Spleen (tissue), 11 donors: ENCODE measurements at regions not wholly inside any gene's neighbourhood (a gene's known extent, or its start where the extent isn't known, plus 50 kb on each side); places are given as distances from the start of the nearest gene placed in this dataset.

Source experiments
- DNase-seq: peaks from one replicate; pipeline ENCODE4 v3.0.0-alpha.2; 2020
- H3K27ac ChIP-seq, 8 donors: fragments of 200-600 bp; sonication (generic) in 7 of 8; 1 replicate in 4 of 8; 2 replicates in 4 of 8; pipeline versions ENCODE4 v1.5.0 to v1.8.0; 2016 to 2021; ENCODE audit warnings: inconsistent platforms in 4 of 8, mild to moderate bottlenecking in 4 of 8, moderate library complexity in 1 of 8
- H3K27me3 ChIP-seq, 7 donors: fragments of 200-600 bp; sonication (generic) in 6 of 7; replicated peaks in 1 of 7; 1 replicate in 4 of 7; 2 replicates in 3 of 7; pipeline versions ENCODE4 v1.5.0 to v1.8.0; 2016 to 2021; ENCODE audit warnings: inconsistent platforms in 3 of 7, mild to moderate bottlenecking in 1 of 7
- H3K36me3 ChIP-seq, 6 donors: fragments of 200-600 bp; sonication (generic) in 5 of 6; 1 replicate in 4 of 6; 2 replicates in 2 of 6; pipeline versions ENCODE4 v1.5.0 to v1.8.0; 2016 to 2021; ENCODE audit warnings: inconsistent platforms in 2 of 6
- H3K4me1 ChIP-seq, 6 donors: fragments of 200-600 bp; sonication (generic) in 5 of 6; 1 replicate in 3 of 6; 2 replicates in 3 of 6; pipeline versions ENCODE4 v1.5.0 to v1.8.0; 2016 to 2021; ENCODE audit warnings: inconsistent platforms in 3 of 6
- H3K4me3 ChIP-seq, 8 donors: fragments of 200-600 bp; sonication (generic) in 7 of 8; 1 replicate in 4 of 8; 2 replicates in 4 of 8; pipeline versions ENCODE4 v1.5.0 to v1.8.0; 2016 to 2021; ENCODE audit warnings: inconsistent platforms in 4 of 8, mild to moderate bottlenecking in 4 of 8, moderate library complexity in 2 of 8
- H3K9me3 ChIP-seq, 8 donors: fragments of 200-600 bp; sonication (generic) in 7 of 8; 1 replicate in 4 of 8; 2 replicates in 4 of 8; pipeline versions ENCODE4 v1.5.0 to v1.8.0; 2016 to 2021; ENCODE audit warnings: inconsistent platforms in 4 of 8
- CTCF ChIP-seq, 11 experiments: fragments of 200-600 bp in 7 of 11; fragments of 450-650 bp in 4 of 11; sonication (generic) in 4 of 11; IDR thresholded peaks in 8 of 11; conservative IDR thresholded peaks in 3 of 11; 1 replicate in 7 of 11; 2 replicates in 4 of 11; pipeline versions ENCODE4 v1.4.0 to v1.8.0; 2016 to 2021; ENCODE audit warnings: antibody characterized with exemption in 11 of 11, inconsistent platforms in 4 of 11, mild to moderate bottlenecking in 1 of 11
- POLR2A ChIP-seq, 3 donors: fragments of 450-650 bp; IDR thresholded peaks; one replicate each; pipeline ENCODE4 v1.5.1; 2017; ENCODE audit warnings: antibody characterized with exemption in 3 of 3, mild to moderate bottlenecking in 1 of 3
- POLR2AphosphoS5 ChIP-seq, 3 donors: sonication (generic); formaldehyde crosslinking; IDR thresholded peaks; one replicate each; pipeline ENCODE4 v1.5.1; 2017; ENCODE audit warnings: antibody characterized with exemption in 3 of 3
- WGBS, 5 donors: extraction: QIAGEN DNeasy Blood & Tissue Kit in 3 of 5; methylation state at CpG; one replicate each; pipeline versions ENCODE4 v1.1.5 to v1.1.7; 2013 to 2018; 5-methylcytosine and 5-hydroxymethylcytosine counted together
- intact Hi-C: fragments of 100-400 bp; cut with DNase I; formaldehyde crosslinking; loops from one replicate; pipeline ENCODE4 v1.15.0; 2023; ENCODE audit warnings: low total_unique reads
- donor health status: healthy with polysubstance abuse.
- donor health status: DM: no; HTN: no; CAD: no; lungs with moderate emphysema.
- donor health status: DM: no; HTN: no; CAD: no.
- donor health status: Bipolar disorder and iron deficiency.
- donor health status: healthy.
- donor health status: DM: no; HTN: no; CAD: no.
- donor health status: DM: yes; HTN: yes; CAD: no.

- Histone ChIP-seq H3K4me1 (no peaks in the 10 kb centered on the region), H3K27me3 (no peaks in the 10 kb centered on the region), H3K4me3 (no peak overlapping the region), H3K9me3 (peaks cover 0 to 2% (median 0%) of the 10 kb centered on the region in 8 donors), H3K36me3 (no peaks in the 10 kb centered on the region), H3K27ac (no peak overlapping the region)
- DNase-seq: no peak
- WGBS, 5 donors: 89 to 97% (median 91%) methylated on average over 2 of the region's 2 CpGs
- intact Hi-C loops: no loop called here
- TF ChIP-seq POLR2A (IDR thresholded peaks at IDR 0.05): no peak
- no peak for TF ChIP-seq CTCF (IDR thresholded peaks at IDR 0.05 in 8 of 11, conservative IDR thresholded peaks at IDR 0.05 in 3 of 11)
- TF ChIP-seq POLR2AphosphoS5 (IDR thresholded peaks at IDR 0.05): no peak
Observed at GRCh38 chr3:104951426-104951825, 415.3 kb upstream of the ALCAM start.

GRCh38 chr3:104952146-104952972, 414.4 kb upstream of the ALCAM start:
- no peaks in the 10 kb centered on the region for H3K36me3 ChIP-seq
- 70 to 81% (median 73%) methylated on average over 2 of the region's 2 CpGs for WGBS, 5 donors
- no peak for DNase-seq
- H3K9me3 ChIP-seq: no peaks in the 10 kb centered on the region
- no peak overlapping the region for H3K4me3 ChIP-seq
- no peak for TF ChIP-seq POLR2AphosphoS5 (IDR thresholded peaks at IDR 0.05)
- TF ChIP-seq POLR2A (IDR thresholded peaks at IDR 0.05): no peak
- TF ChIP-seq CTCF (IDR thresholded peaks at IDR 0.05 in 8 of 11, conservative IDR thresholded peaks at IDR 0.05 in 3 of 11): no peak
- no peak overlapping the region for H3K27ac ChIP-seq
- no peaks in the 10 kb centered on the region for H3K4me1 ChIP-seq
- intact Hi-C loops: no loop called here
- no peaks in the 10 kb centered on the region for H3K27me3 ChIP-seq

- Histone ChIP-seq H3K36me3 (no peaks in the 10 kb centered on the region), H3K27me3 (no peaks in the 10 kb centered on the region), H3K4me1 (no peaks in the 10 kb centered on the region), H3K4me3 (no peak overlapping the region), H3K9me3 (no peaks in the 10 kb centered on the region), H3K27ac (no peak overlapping the region)
- WGBS, 5 donors: 89 to 96% (median 93%) methylated on average over 20 to 25 of the region's 25 CpGs
- no peak for DNase-seq
- intact Hi-C loops: no loop called here
- TF ChIP-seq CTCF (IDR thresholded peaks at IDR 0.05 in 8 of 11, conservative IDR thresholded peaks at IDR 0.05 in 3 of 11): no peak
- TF ChIP-seq POLR2AphosphoS5 (IDR thresholded peaks at IDR 0.05): no peak
Observed at GRCh38 chr3:104956620-104957345, 409.9 kb upstream of the ALCAM start.

DNA sequence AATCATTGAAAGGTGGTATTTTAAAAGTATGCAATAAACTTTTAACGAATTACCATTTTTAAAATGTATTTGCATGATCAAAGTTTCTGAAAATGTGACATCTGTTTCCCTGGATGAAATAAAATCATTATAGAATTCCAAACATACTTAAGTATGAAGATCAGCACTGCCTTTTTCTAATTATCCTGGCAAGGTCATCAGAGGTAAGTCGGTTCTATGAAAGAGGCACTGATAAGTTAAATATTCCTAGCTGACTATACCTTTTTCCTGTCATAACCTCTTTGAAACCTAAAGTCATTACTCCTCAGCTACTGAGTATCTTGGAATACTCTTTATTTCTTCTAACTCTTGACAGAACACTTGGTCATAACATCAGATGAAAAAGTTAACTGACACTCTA, 406.1 kb upstream of the ALCAM start:
- Histone ChIP-seq H3K9me3 (no peaks in the 10 kb centered on the region), H3K36me3 (no peaks in the 10 kb centered on the region), H3K4me1 (no peaks in the 10 kb centered on the region), H3K27me3 (no peaks in the 10 kb centered on the region), H3K27ac (no peak overlapping the region), H3K4me3 (no peak overlapping the region)
- 61 to 78% (median 70%) methylated on average over 2 of the region's 2 CpGs for WGBS, 5 donors
- intact Hi-C loops: no loop called here
- TF ChIP-seq POLR2AphosphoS5 (IDR thresholded peaks at IDR 0.05): no peak
- no peak for TF ChIP-seq POLR2A (IDR thresholded peaks at IDR 0.05)
- no peak for TF ChIP-seq CTCF (IDR thresholded peaks at IDR 0.05 in 8 of 11, conservative IDR thresholded peaks at IDR 0.05 in 3 of 11)
- DNase-seq: no peak
